ENCODE measurements at regions not wholly inside any gene's neighbourhood (a gene's known extent, or its start where the extent isn't known, plus 50 kb on each side); places are given as distances from the start of the nearest gene placed in this dataset.
"Not testable (repeated sequence)": the region's sequence is repeated elsewhere in the genome, so short reads cannot be mapped to it uniquely, and the experiment has no call there.

- H3K4me3 ChIP-seq = no peak overlapping the region
- H3K36me3 ChIP-seq = no peaks in the 10 kb centered on the region
- no peaks in the 10 kb centered on the region for H3K9me3 ChIP-seq
- H3K27me3 ChIP-seq = no peaks in the 10 kb centered on the region
- DNase-seq (ENCODE audit: extremely low spot score) = no peak
- TF ChIP-seq POLR2A (IDR thresholded peaks at IDR 0.05; ENCODE audit: low read depth) = no peak
- TF ChIP-seq EP300 (IDR thresholded peaks at IDR 0.05) = no peak
- no peak for TF ChIP-seq CTCF (IDR thresholded peaks at IDR 0.05)
- no peak for TF ChIP-seq POLR2AphosphoS5 (IDR thresholded peaks at IDR 0.05)
- WGBS = 74% methylated on average over 4 of the region's 4 CpGs
- no peaks in the 10 kb centered on the region for H3K4me1 ChIP-seq
- no peak overlapping the region for H3K27ac ChIP-seq (replicated peaks in 1 of 4)
- intact Hi-C loops (cut with DNase I) = no loop called here
Observed at GRCh38 chr15:54803134-54803808, 393.5 kb downstream of the RSL24D1 start.

GRCh38 chr15:54792526-54792925, 404.2 kb downstream of the RSL24D1 start:
- H3K27ac ChIP-seq (replicated peaks in 1 of 4) = no peak overlapping the region
- H3K36me3 ChIP-seq = no peaks in the 10 kb centered on the region
- H3K9me3 ChIP-seq = no peaks in the 10 kb centered on the region
- no peaks in the 10 kb centered on the region for H3K4me1 ChIP-seq
- no peak for TF ChIP-seq POLR2A (IDR thresholded peaks at IDR 0.05; ENCODE audit: low read depth)
- TF ChIP-seq CTCF (IDR thresholded peaks at IDR 0.05) = no peak
- no peak for TF ChIP-seq POLR2AphosphoS5 (IDR thresholded peaks at IDR 0.05)
- TF ChIP-seq EP300 (IDR thresholded peaks at IDR 0.05) = no peak
- no peak overlapping the region for H3K4me3 ChIP-seq
- 92% methylated on average over 1 of the region's 1 CpG for WGBS
- no peak for DNase-seq (ENCODE audit: extremely low spot score)
- no peaks in the 10 kb centered on the region for H3K27me3 ChIP-seq
- intact Hi-C loops (cut with DNase I) = no loop called here

- Histone ChIP-seq H3K27me3 (no peaks in the 10 kb centered on the region), H3K4me1 (no peaks in the 10 kb centered on the region), H3K27ac (replicated peaks in 1 of 4) (no peak overlapping the region), H3K4me3 (no peak overlapping the region), H3K9me3 (no peaks in the 10 kb centered on the region), H3K36me3 (no peaks in the 10 kb centered on the region)
- DNase-seq (ENCODE audit: extremely low spot score) = no peak
- no peak for TF ChIP-seq POLR2AphosphoS5 (IDR thresholded peaks at IDR 0.05)
- TF ChIP-seq POLR2A (IDR thresholded peaks at IDR 0.05; ENCODE audit: low read depth) = no peak
- no peak for TF ChIP-seq EP300 (IDR thresholded peaks at IDR 0.05)
- no peak for TF ChIP-seq CTCF (IDR thresholded peaks at IDR 0.05)
- 63% methylated on average over 1 of the region's 1 CpG for WGBS
- intact Hi-C loops (cut with DNase I) = no loop called here
Observed at GRCh38 chr15:54790693-54791092, 406.0 kb downstream of the RSL24D1 start.

- H3K27ac ChIP-seq (replicated peaks in 1 of 4) = no peak overlapping the region
- no peaks in the 10 kb centered on the region for H3K4me1 ChIP-seq
- H3K4me3 ChIP-seq = no peak overlapping the region
- no peak for DNase-seq (ENCODE audit: extremely low spot score)
- WGBS = 49% methylated on average over 2 of the region's 2 CpGs
- H3K27me3 ChIP-seq = no peaks in the 10 kb centered on the region
- TF ChIP-seq CTCF (IDR thresholded peaks at IDR 0.05) (no peak), EP300 (IDR thresholded peaks at IDR 0.05) (no peak), POLR2A (IDR thresholded peaks at IDR 0.05; ENCODE audit: low read depth) (no peak), POLR2AphosphoS5 (IDR thresholded peaks at IDR 0.05) (no peak)
- peaks cover 0 to 2% (median 0%) of the 10 kb centered on the region in 4 donors for H3K9me3 ChIP-seq
- intact Hi-C loops (cut with DNase I) = no loop called here
- no peaks in the 10 kb centered on the region for H3K36me3 ChIP-seq
Observed at GRCh38 chr15:54789376-54789775, 407.4 kb downstream of the RSL24D1 start.

GRCh38 chr15:54781220-54781619, 415.5 kb downstream of the RSL24D1 start:
- H3K4me1 ChIP-seq; H3K27me3 ChIP-seq; intact Hi-C loops (cut with DNase I); DNase-seq (ENCODE audit: extremely low spot score); H3K36me3 ChIP-seq; H3K27ac ChIP-seq (replicated peaks in 1 of 4); H3K4me3 ChIP-seq; H3K9me3 ChIP-seq: not testable (repeated sequence)
- 94% methylated on average over 26 of the region's 26 CpGs for whole genome bisulfite sequencing

All from esophagus muscularis mucosa (tissue), 4 donors.